ENCODE measurements at regions not wholly inside any gene's neighbourhood (a gene's known extent, or its start where the extent isn't known, plus 50 kb on each side); places are given as distances from the start of the nearest gene placed in this dataset.
"Not testable (repeated sequence)": the region's sequence is repeated elsewhere in the genome, so short reads cannot be mapped to it uniquely, and the experiment has no call there.

DNA sequence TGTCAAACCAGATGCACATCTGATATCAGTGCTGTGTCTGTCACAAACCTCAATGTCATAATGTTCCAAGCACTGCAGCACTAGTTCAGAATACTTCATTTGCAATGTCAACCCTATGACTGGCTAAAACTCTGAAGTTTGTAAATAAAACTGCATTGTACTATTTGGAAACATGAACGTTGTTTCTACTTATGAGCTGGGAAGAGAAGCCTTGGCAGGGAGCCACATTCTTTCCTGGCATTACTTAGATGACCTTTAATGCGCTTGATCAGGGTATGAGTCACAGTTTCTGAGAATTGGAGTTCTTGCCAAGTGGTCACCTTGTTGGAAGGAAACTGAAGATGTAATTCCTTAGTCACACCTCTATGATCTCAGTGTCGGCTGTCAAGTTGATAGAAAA lies 664.8 kb upstream of the MMS22L start:
- no peaks in the 10 kb centered on the region for H3K9me3 ChIP-seq
- DNase-seq, result peak; percentile 66
- no peak overlapping the region for H3K4me3 ChIP-seq
- no peaks in the 10 kb centered on the region for H3K36me3 ChIP-seq
- H3K27me3 ChIP-seq, result no peaks in the 10 kb centered on the region

DNA sequence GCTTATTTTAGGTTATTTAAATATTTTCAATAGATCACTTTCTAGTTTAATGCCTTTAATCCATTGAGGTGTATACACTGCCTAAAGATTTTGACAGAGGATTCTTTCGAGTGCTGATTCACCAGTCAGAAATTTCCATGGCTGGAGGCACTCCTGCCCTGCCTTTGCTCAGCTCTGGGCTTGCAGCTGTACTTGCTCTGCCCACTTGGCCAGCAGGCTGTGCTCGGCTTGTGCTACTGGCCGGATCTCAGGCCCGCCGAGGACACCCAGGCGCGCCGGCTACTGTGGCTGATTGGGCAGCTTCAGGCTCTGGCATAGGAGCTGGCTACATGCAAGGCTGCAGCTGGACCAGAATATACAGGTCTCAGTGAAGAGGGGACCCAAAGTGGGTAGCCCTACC lies 675.1 kb upstream of the MMS22L start:
- peak; percentile 60 for DNase-seq
- Histone ChIP-seq H3K36me3 (no peaks in the 10 kb centered on the region), H3K27me3 (no peaks in the 10 kb centered on the region), H3K4me3 (no peak overlapping the region), H3K9me3 (no peaks in the 10 kb centered on the region)

DNA sequence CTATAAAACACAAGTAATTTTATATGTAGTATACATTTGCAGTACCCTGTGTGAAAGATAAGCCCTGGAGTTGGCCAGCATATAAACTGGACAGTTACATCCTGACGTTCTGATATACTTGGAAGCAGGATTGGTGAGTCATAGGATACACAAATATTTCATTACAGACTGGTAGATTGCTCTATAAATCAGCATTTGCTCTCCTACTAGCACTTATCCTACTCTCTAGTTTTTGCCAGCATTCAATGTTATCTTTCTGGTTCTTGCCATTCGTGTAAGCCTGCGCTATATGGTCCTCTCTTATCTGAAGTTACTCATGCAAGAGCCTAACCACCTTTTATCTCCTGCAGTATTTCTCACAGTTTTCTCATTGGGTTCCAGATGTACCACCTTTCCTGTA lies 680.2 kb upstream of the MMS22L start:
- Histone ChIP-seq H3K27me3 (no peaks in the 10 kb centered on the region), H3K36me3 (no peaks in the 10 kb centered on the region), H3K9me3 (no peaks in the 10 kb centered on the region), H3K4me3 (no peak overlapping the region)
- peak; percentile 9 for DNase-seq

DNA sequence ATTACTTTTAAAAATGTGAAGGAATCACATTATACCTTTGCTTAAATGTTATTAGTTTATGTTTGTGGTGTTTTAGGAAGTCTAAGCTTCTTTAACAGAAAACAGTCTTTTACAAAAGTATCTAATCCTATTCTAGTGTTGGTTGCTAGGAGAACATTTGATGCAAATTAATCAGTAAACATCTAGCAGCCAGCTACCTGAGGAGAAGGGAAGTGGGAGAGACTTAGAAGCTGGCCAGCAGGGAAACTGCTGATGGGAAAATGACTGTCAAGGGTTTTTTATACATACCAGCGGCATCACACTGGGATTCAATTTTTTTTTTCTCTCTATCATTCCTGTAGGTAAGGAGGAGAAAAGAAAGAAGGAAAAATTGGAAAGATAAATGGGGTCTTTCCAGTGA lies 686.0 kb upstream of the MMS22L start:
- no peaks in the 10 kb centered on the region for H3K27me3 ChIP-seq
- H3K36me3 ChIP-seq, result no peaks in the 10 kb centered on the region
- H3K9me3 ChIP-seq, result no peaks in the 10 kb centered on the region
- no peak overlapping the region for H3K4me3 ChIP-seq
- DNase-seq, result no peak

- no peaks in the 10 kb centered on the region for H3K36me3 ChIP-seq
Measured at GRCh38 chr6:97977084-97977483, 694.1 kb upstream of the MMS22L start.

GRCh38 chr6:97978855-97979271 lies 695.8 kb upstream of the MMS22L start:
- no peak for DNase-seq
- H3K4me3 ChIP-seq, result no peak overlapping the region
- no peaks in the 10 kb centered on the region for H3K36me3 ChIP-seq
- H3K9me3 ChIP-seq, result no peaks in the 10 kb centered on the region
- no peaks in the 10 kb centered on the region for H3K27me3 ChIP-seq

More at GRCh38 chr6:97977084-97977483, 694.1 kb upstream of the MMS22L start:
- DNase-seq, result no peak
- H3K9me3 ChIP-seq, result no peaks in the 10 kb centered on the region
- no peak overlapping the region for H3K4me3 ChIP-seq
- H3K27me3 ChIP-seq, result no peaks in the 10 kb centered on the region

- not testable (repeated sequence) for H3K4me3 ChIP-seq, H3K9me3 ChIP-seq, H3K36me3 ChIP-seq, DNase-seq, H3K27me3 ChIP-seq
Measured at GRCh38 chr6:97979285-97979684, 696.3 kb upstream of the MMS22L start.

DNA sequence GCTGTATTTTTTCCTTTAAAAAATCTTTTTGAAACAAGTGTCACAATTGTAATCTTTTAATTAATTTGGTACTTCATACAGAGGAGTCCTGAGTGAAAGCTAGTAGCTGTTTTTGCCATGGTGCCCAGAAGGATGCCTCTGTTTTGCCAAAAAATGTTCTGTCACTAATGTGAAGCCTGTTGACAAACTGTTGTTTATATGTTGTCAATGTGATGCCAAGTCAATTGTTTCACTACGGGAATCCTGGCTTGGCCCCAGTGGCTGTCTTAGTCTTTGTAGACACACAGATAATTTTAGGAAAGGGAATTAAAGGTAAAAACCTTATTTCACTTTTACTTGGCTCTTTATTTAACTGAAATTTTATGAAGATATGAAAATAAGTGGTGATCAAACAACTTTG lies 706.4 kb upstream of the MMS22L start:
- Histone ChIP-seq H3K27me3 (no peaks in the 10 kb centered on the region), H3K9me3 (no peaks in the 10 kb centered on the region), H3K36me3 (no peaks in the 10 kb centered on the region), H3K4me3 (no peak overlapping the region)
- DNase-seq, result no peak

DNA sequence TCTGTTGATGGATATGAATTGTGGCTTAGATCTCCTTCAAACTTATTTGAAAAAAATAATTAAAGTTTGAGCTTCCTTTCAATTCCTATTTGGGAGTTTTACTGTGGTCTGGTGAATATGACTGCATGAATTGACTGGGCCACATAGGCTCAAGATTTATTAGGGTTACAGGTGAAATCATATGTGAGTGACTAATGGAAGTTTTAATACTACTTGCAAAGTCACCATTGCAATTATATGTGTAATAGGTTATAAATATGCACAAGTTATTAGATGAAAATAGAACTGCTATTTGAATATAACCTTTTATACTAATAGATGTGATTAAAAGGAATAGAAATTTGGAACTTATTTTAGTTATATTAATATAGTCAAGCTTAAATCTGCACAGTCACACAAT lies 712.1 kb upstream of the MMS22L start:
- Histone ChIP-seq H3K27me3 (no peaks in the 10 kb centered on the region), H3K9me3 (no peaks in the 10 kb centered on the region), H3K36me3 (no peaks in the 10 kb centered on the region), H3K4me3 (no peak overlapping the region)
- DNase-seq, result no peak

GRCh38 chr6:98002678-98003077 lies 719.7 kb upstream of the MMS22L start:
- H3K36me3 ChIP-seq, result no peaks in the 10 kb centered on the region
- no peak for DNase-seq

DNA sequence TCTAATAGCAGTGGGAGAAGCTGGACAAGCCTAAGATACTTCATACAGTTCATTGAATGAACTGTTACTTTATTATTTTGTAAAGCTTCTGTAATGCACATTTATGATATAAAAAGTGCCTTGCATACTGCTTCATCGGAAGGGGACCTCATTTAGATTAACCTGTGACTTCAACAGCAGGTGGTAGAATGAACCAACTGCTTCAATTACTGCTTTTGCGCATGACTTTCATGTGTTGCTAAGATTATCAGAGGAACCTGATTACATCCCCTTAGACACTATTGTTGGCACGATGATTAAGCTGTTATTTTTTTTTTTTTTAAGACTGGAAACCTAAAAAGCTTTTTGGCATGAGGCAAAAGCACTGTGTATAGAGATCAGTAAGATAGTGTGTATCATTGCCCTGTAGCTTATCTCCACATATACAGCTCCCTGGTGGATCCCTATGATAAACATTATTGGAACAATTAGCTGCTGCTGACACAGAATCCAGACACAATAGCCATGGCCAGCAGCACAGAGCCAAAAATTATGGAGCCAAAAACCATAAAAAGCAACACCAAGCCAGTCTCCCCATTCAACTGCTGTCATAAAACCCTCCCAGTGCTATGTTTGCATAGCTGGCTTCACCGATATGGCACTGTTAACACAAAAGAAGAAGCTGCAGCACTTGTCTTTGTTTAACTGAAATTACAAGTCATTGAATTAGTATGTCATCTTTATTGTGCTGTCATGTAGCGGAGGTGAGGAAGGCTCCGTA lies 731.6 kb upstream of the MMS22L start:
- H3K4me3 ChIP-seq, result no peak overlapping the region
- H3K36me3 ChIP-seq, result no peaks in the 10 kb centered on the region
- peak; percentile 1 for DNase-seq
- H3K27me3 ChIP-seq, result no peaks in the 10 kb centered on the region
- no peaks in the 10 kb centered on the region for H3K9me3 ChIP-seq

More at GRCh38 chr6:98002678-98003077, 719.7 kb upstream of the MMS22L start:
- Histone ChIP-seq H3K27me3 (no peaks in the 10 kb centered on the region), H3K9me3 (no peaks in the 10 kb centered on the region), H3K4me3 (no peak overlapping the region)

DNA sequence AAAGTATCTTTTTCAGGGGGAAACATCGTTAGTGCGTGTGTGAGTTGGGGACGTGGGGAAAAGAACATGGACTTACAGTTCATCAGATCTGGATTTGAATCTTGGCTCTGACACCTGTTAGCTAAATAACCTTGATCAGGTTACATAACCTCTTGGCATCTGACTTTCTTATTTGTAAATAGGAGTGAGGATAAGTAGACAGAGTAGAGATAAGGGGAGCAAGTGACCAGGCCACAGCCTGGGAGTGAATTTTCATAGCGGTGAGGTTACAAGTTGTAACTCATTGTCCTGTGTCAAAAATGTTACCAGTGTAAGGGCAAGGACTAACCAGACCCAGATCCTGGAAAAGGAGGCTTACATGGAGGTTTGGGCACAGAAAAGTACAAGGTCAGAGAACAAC lies 733.5 kb upstream of the MMS22L start:
- Histone ChIP-seq H3K4me3 (no peak overlapping the region), H3K9me3 (no peaks in the 10 kb centered on the region), H3K27me3 (no peaks in the 10 kb centered on the region), H3K36me3 (no peaks in the 10 kb centered on the region)
- no peak for DNase-seq

DNA sequence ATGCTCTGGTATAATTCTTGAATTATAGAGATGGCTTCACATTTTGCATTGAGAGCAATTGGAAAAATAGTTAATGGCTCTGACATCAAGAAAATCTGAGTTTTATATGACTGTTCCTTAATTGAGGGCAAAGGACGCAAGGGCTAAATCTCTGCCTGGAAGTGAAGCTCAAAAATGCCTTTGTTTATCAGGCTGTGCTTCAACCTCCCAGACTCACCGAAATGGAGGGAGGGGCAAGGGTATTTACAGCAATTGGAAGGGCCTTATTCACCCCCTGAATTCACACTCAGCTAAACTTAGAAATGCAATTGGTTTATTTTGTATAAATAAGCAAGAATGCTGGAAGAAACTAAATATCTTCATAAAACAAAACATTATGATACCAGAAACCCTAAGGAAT lies 737.2 kb upstream of the MMS22L start:
- DNase-seq, result no peak
- no peaks in the 10 kb centered on the region for H3K36me3 ChIP-seq
- no peak overlapping the region for H3K4me3 ChIP-seq
- 0 out of 2 replicates have a peak, but pooled peaks cover 2% of the 10 kb centered on the region for H3K27me3 ChIP-seq
- H3K9me3 ChIP-seq, result no peaks in the 10 kb centered on the region

DNA sequence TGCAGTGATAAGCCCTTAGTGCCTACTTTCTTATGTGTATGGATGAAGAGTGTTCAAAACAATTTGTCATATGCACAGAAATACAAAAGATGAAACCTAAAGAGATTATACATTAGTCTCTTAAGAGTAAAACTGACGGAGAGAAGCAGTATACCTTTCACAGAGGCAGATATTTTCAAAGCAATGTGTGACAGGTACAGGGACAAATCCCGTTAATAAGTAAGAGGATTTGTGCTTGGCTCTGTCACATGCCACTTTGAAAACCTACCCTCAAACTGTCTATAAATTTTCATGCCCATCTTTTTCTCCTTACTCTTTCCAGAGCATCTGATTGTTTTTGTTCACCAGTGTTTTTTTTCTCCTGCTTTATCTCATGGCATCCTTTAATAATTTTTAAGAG lies 741.3 kb upstream of the MMS22L start:
- Histone ChIP-seq H3K9me3 (no peaks in the 10 kb centered on the region), H3K27me3 (0 out of 2 replicates have a peak, but pooled peaks cover 2% of the 10 kb centered on the region), H3K4me3 (no peak overlapping the region), H3K36me3 (no peaks in the 10 kb centered on the region)
- DNase-seq, result no peak

- Histone ChIP-seq H3K4me3 (no peak overlapping the region), H3K9me3 (no peaks in the 10 kb centered on the region), H3K27me3 (0 out of 2 replicates have a peak, but pooled peaks cover under 1% of the 10 kb centered on the region), H3K36me3 (no peaks in the 10 kb centered on the region)
- DNase-seq, result no peak
Measured at GRCh38 chr6:98027898-98028297, 744.9 kb upstream of the MMS22L start.

DNA sequence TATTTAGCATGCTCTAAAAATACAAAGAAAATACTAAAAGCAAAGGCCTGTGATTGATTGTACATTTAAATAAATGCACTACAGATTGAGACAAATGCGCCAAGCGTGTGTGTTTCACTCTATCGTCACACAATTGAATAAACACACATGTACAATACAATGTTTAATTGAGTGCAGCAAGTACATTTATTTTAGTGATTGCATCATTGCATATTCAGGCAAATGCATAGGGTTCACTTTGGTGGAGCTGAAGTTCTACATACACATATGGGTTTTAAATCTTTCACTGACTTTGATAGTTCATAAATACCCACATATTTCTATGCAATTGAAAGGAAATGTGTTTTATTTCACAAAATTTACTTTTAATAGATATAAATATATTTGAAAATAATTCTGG lies 750.6 kb upstream of the MMS22L start:
- Histone ChIP-seq H3K36me3 (no peaks in the 10 kb centered on the region), H3K27me3 (no peaks in the 10 kb centered on the region), H3K9me3 (no peaks in the 10 kb centered on the region), H3K4me3 (no peak overlapping the region)
- DNase-seq, result no peak

DNA sequence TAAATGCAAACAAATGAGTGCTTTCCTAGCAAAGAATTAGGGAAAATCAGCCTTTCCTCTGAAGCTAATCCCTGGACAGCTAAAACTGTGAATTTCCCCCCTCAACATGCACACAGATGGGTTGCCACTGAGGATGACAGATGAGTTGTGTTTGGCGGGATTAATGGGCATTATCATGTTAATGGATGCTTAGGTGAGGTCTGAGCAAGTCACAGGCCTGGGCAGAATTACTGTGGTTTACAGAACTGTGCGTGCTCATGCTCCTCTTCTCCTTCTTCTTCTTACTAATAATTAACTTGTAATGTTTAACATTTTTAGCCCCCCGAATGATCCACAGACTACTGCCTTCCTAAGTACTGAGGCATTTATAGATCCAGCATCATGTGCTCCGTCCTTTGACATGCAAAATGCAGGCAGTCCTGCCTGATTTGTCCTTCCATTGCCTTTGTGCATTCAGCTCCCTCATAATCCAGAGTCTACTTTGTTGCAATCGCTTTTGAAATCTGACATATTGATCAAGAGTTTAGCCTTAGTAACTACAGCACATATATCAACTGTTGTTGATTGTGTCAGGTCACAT lies 753.4 kb upstream of the MMS22L start:
- H3K9me3 ChIP-seq, result no peaks in the 10 kb centered on the region
- no peaks in the 10 kb centered on the region for H3K36me3 ChIP-seq
- H3K4me3 ChIP-seq, result no peak overlapping the region
- DNase-seq, result no peak
- H3K27me3 ChIP-seq, result 0 out of 2 replicates have a peak, but pooled peaks cover 2% of the 10 kb centered on the region

DNA sequence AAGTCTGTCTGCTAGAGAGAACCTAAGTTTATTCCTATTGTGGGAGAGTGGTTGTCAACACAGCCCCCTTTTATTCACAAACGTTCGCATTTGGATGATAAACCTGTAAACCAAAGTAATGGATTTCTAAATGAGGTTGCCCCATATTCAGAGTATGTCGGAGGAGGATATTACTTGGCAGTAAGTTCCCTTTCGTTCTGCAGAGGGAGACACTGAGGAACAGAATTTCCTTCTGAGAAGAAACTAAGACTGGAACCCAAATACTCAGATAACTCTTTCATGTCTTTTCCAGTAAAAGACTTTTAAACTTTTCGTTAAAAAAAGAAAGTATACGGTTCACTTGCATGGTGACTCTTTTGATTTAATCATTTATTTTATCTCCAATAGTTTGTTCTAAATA lies 754.6 kb upstream of the MMS22L start:
- no peak overlapping the region for H3K4me3 ChIP-seq
- 0 out of 2 replicates have a peak, but pooled peaks cover 2% of the 10 kb centered on the region for H3K27me3 ChIP-seq
- no peak for DNase-seq
- H3K36me3 ChIP-seq, result no peaks in the 10 kb centered on the region
- no peaks in the 10 kb centered on the region for H3K9me3 ChIP-seq
